KMS-11 (cell line): ENCODE measurements at regions not wholly inside any gene's neighbourhood (a gene's known extent, or its start where the extent isn't known, plus 50 kb on each side); places are given as distances from the start of the nearest gene placed in this dataset.

Source experiments
- H2AFZ ChIP-seq: fragments of 200-600 bp; sonication (generic); 2 replicates; pipeline ENCODE4 v1.6.1; 2016; ENCODE audit warnings: antibody characterized with exemption, mixed run types, low read depth
- H3K27ac ChIP-seq: fragments of 200-600 bp; sonication (generic); 2 replicates; pipeline ENCODE4 v1.6.1; 2016; ENCODE audit warnings: mild to moderate bottlenecking, mixed run types
- H3K27me3 ChIP-seq: fragments of 200-600 bp; sonication (generic); 2 replicates; pipeline ENCODE4 v1.6.1; 2017; ENCODE audit warnings: mild to moderate bottlenecking, low read depth, mixed run types, moderate library complexity; ENCODE audit not compliant: insufficient read depth
- H3K36me3 ChIP-seq: fragments of 200-600 bp; sonication (generic); 2 replicates; pipeline ENCODE4 v1.6.1; 2017; ENCODE audit warnings: mild to moderate bottlenecking, mixed run types; ENCODE audit not compliant: insufficient read depth
- H3K4me1 ChIP-seq: fragments of 200-600 bp; sonication (generic); 2 replicates; pipeline ENCODE4 v1.6.1; 2016; ENCODE audit warnings: mild to moderate bottlenecking, low read depth, mixed run types; ENCODE audit not compliant: poor library complexity, severe bottlenecking
- H3K4me2 ChIP-seq: fragments of 200-600 bp; sonication (generic); 2 replicates; pipeline ENCODE4 v1.7.0; 2016; ENCODE audit warnings: mild to moderate bottlenecking, mixed run types
- H3K4me3 ChIP-seq: fragments of 200-600 bp; sonication (generic); IDR thresholded peaks from 2 replicates; pipeline ENCODE4 v1.6.1; 2017; ENCODE audit warnings: low read depth, low read length, mixed read lengths; ENCODE audit not compliant: insufficient read depth
- H3K79me2 ChIP-seq: fragments of 200-600 bp; sonication (generic); 2 replicates; pipeline ENCODE4 v1.6.1; 2016; ENCODE audit warnings: low read depth, mixed run types; ENCODE audit not compliant: insufficient read depth
- H3K9ac ChIP-seq: fragments of 200-600 bp; sonication (generic); 2 replicates; pipeline ENCODE4 v1.6.1; 2016; ENCODE audit warnings: mild to moderate bottlenecking, mixed run types
- H4K20me1 ChIP-seq: fragments of 200-600 bp; sonication (generic); 2 replicates; pipeline ENCODE4 v1.6.1; 2016; ENCODE audit warnings: mild to moderate bottlenecking, mixed run types; ENCODE audit not compliant: insufficient read depth
- CTCF ChIP-seq: fragments of 200-600 bp; sonication (generic); conservative IDR thresholded peaks from 2 replicates; pipeline ENCODE4 v1.6.1; 2017; ENCODE audit warnings: low read depth, mild to moderate bottlenecking, antibody characterized with exemption, low read length, moderate library complexity, mixed read lengths

- Histone ChIP-seq H3K4me2 (no peak overlapping the region), H2AFZ (no peak overlapping the region), H3K79me2 (no peaks in the 10 kb centered on the region), H3K4me1 (no peaks in the 10 kb centered on the region), H3K9ac (no peak overlapping the region), H3K36me3 (no peaks in the 10 kb centered on the region), H3K4me3 (no peak overlapping the region), H4K20me1 (no peaks in the 10 kb centered on the region), H3K27ac (no peak overlapping the region), H3K27me3 (no peaks in the 10 kb centered on the region)
- no peak for TF ChIP-seq CTCF
These were observed 1023.4 kb upstream of the RBFOX1 start for GRCh38 chr16:6309271-6309670.

- TF ChIP-seq CTCF, result no peak
- Histone ChIP-seq H4K20me1 (no peaks in the 10 kb centered on the region), H3K9ac (no peak overlapping the region), H2AFZ (no peak overlapping the region), H3K36me3 (no peaks in the 10 kb centered on the region), H3K79me2 (no peaks in the 10 kb centered on the region), H3K27me3 (no peaks in the 10 kb centered on the region), H3K4me1 (no peaks in the 10 kb centered on the region), H3K4me3 (no peak overlapping the region), H3K4me2 (no peak overlapping the region), H3K27ac (no peak overlapping the region)
These were observed 1024.5 kb upstream of the RBFOX1 start for GRCh38 chr16:6308176-6308575.

GRCh38 chr16:6300523-6300922 lies 1032.1 kb upstream of the RBFOX1 start:
- Histone ChIP-seq H3K9ac (no peak overlapping the region), H3K4me2 (no peak overlapping the region), H3K27ac (no peak overlapping the region), H3K4me1 (no peaks in the 10 kb centered on the region), H3K4me3 (no peak overlapping the region), H3K27me3 (no peaks in the 10 kb centered on the region), H4K20me1 (no peaks in the 10 kb centered on the region), H2AFZ (no peak overlapping the region), H3K79me2 (no peaks in the 10 kb centered on the region), H3K36me3 (no peaks in the 10 kb centered on the region)
- TF ChIP-seq CTCF, result no peak

GRCh38 chr16:6297666-6298410 lies 1034.8 kb upstream of the RBFOX1 start:
- Histone ChIP-seq H3K27me3 (no peaks in the 10 kb centered on the region), H3K4me2 (no peak overlapping the region), H3K4me1 (no peaks in the 10 kb centered on the region), H2AFZ (no peak overlapping the region), H3K36me3 (no peaks in the 10 kb centered on the region), H3K9ac (no peak overlapping the region), H3K79me2 (no peaks in the 10 kb centered on the region), H4K20me1 (no peaks in the 10 kb centered on the region), H3K27ac (no peak overlapping the region), H3K4me3 (no peak overlapping the region)
- no peak for TF ChIP-seq CTCF
